Tibial nerve (tissue), 4 donors: ENCODE measurements at regions not wholly inside any gene's neighbourhood (a gene's known extent, or its start where the extent isn't known, plus 50 kb on each side); places are given as distances from the start of the nearest gene placed in this dataset.
A peak's percentile ranks its signal among the peaks of the same experiment; 100 is the strongest.

Experiments
- DNase-seq, 2 donors: peaks; one replicate each; pipeline ENCODE4 v3.0.0-alpha.2; 2019; ENCODE audit warnings: low spot score in 2 of 2
- H3K27ac ChIP-seq, 4 donors: fragments of 200-600 bp; sonication (generic) in 3 of 4; one replicate each; pipeline ENCODE4 v1.5.1; 2017 to 2019; ENCODE audit warnings: mild to moderate bottlenecking in 1 of 4
- H3K27me3 ChIP-seq, 2 donors: fragments of 200-600 bp; sonication (generic) in 1 of 2; one replicate each; pipeline versions ENCODE4 v1.5.1 to v1.6.0; 2017 to 2019
- H3K36me3 ChIP-seq, 3 donors: fragments of 200-600 bp; sonication (generic); one replicate each; pipeline ENCODE4 v1.5.1; 2018 to 2019
- H3K4me1 ChIP-seq, 4 donors: fragments of 200-600 bp; sonication (generic) in 3 of 4; one replicate each; pipeline ENCODE4 v1.5.1; 2017 to 2019
- H3K4me3 ChIP-seq, 4 donors: fragments of 200-600 bp; sonication (generic) in 3 of 4; one replicate each; pipeline ENCODE4 v1.5.1; 2017 to 2019; ENCODE audit warnings: mild to moderate bottlenecking in 1 of 4, moderate library complexity in 1 of 4
- H3K9me3 ChIP-seq, 4 donors: fragments of 200-600 bp; sonication (generic) in 3 of 4; one replicate each; pipeline ENCODE4 v1.5.1; 2017 to 2019
- EP300 ChIP-seq, 2 donors: sonication (generic); formaldehyde crosslinking; IDR thresholded peaks; one replicate each; pipeline ENCODE4 v1.6.1; 2017; ENCODE audit warnings: antibody characterized with exemption in 2 of 2, mild to moderate bottlenecking in 1 of 2
- POLR2A ChIP-seq, 2 donors: fragments of 450-650 bp; IDR thresholded peaks; one replicate each; pipeline ENCODE4 v1.6.1; 2017; ENCODE audit warnings: antibody characterized with exemption in 2 of 2, mild to moderate bottlenecking in 2 of 2, moderate library complexity in 2 of 2
- WGBS, 2 donors: methylation state at CpG; one replicate each; pipeline ENCODE4 v1.1.5; 2018; 5-methylcytosine and 5-hydroxymethylcytosine counted together
- TF ChIP-seq, protein P1 (sequence below), 5 experiments: fragments of 200-600 bp in 3 of 5; fragments of 450-650 bp in 2 of 5; sonication (generic) in 3 of 5; IDR thresholded peaks; one replicate each; pipeline ENCODE4 v1.5.1; 2016 to 2019; ENCODE audit warnings: antibody characterized with exemption in 5 of 5, mild to moderate bottlenecking in 3 of 5, moderate library complexity in 2 of 5

DNA sequence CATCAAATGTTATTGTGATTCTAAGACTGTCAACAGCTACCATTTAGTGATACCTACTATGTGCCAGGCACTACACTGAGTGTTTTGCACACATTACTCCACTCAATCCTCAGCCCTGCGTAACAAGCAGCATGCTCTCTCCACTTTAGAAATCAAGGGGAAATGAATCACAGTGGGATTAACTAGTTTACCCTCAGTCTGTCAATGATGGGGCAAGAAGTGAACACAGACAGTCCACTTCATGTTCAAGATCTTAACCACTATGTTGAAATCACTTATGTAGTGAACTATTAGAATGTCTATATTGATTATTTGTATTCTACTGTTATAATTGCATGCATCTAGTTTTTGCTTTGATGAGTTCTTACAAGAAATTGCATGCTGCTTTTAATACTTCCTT is 165.3 kb downstream of the LTN1 start:
- no peak overlapping the region for H3K4me3 ChIP-seq
- WGBS, 2 donors: 63 to 96% methylated on average over 1 of the region's 1 CpG
- no peak for DNase-seq
- H3K27ac ChIP-seq: no peak overlapping the region
- no peaks in the 10 kb centered on the region for H3K9me3 ChIP-seq
- H3K4me1 ChIP-seq: peaks cover 0 to 24% (median 10%) of the 10 kb centered on the region in 4 donors
- no peaks in the 10 kb centered on the region for H3K36me3 ChIP-seq
- no peaks in the 10 kb centered on the region for H3K27me3 ChIP-seq
- TF ChIP-seq, protein P1, sequence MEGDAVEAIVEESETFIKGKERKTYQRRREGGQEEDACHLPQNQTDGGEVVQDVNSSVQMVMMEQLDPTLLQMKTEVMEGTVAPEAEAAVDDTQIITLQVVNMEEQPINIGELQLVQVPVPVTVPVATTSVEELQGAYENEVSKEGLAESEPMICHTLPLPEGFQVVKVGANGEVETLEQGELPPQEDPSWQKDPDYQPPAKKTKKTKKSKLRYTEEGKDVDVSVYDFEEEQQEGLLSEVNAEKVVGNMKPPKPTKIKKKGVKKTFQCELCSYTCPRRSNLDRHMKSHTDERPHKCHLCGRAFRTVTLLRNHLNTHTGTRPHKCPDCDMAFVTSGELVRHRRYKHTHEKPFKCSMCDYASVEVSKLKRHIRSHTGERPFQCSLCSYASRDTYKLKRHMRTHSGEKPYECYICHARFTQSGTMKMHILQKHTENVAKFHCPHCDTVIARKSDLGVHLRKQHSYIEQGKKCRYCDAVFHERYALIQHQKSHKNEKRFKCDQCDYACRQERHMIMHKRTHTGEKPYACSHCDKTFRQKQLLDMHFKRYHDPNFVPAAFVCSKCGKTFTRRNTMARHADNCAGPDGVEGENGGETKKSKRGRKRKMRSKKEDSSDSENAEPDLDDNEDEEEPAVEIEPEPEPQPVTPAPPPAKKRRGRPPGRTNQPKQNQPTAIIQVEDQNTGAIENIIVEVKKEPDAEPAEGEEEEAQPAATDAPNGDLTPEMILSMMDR (IDR thresholded peaks at IDR 0.05): no peak
- TF ChIP-seq POLR2A (IDR thresholded peaks at IDR 0.05): no peak
- TF ChIP-seq EP300 (IDR thresholded peaks at IDR 0.05): no peak

DNA sequence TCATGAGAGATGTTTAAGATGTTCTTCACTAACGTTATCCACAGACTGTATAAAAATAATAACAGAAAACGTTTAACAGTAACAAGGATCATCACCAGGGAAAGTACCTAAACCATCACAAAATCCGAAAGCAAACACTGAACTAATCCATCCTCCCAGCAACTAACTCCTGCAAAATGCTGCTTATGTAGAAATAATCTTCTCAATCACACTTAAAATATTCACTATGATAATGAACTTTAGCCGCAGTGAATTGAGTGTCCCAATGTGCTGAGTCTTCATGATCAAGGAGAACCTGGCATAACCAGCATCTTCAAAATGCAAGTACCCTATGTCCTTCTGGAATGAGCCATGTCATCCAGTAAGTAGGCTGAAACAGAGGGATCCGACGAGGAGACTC is 166.1 kb downstream of the LTN1 start:
- Histone ChIP-seq H3K9me3 (no peaks in the 10 kb centered on the region), H3K36me3 (no peaks in the 10 kb centered on the region), H3K4me3 (no peak overlapping the region), H3K27me3 (no peaks in the 10 kb centered on the region), H3K4me1 (peaks cover 0 to 32% (median 12%) of the 10 kb centered on the region in 4 donors), H3K27ac (no peak overlapping the region)
- TF ChIP-seq, protein P1 (IDR thresholded peaks at IDR 0.05): no peak
- TF ChIP-seq POLR2A (IDR thresholded peaks at IDR 0.05) (no peak), EP300 (IDR thresholded peaks at IDR 0.05) (no peak)
- WGBS, 2 donors: 81 to 85% methylated on average over 6 of the region's 6 CpGs
- no peak for DNase-seq

DNA sequence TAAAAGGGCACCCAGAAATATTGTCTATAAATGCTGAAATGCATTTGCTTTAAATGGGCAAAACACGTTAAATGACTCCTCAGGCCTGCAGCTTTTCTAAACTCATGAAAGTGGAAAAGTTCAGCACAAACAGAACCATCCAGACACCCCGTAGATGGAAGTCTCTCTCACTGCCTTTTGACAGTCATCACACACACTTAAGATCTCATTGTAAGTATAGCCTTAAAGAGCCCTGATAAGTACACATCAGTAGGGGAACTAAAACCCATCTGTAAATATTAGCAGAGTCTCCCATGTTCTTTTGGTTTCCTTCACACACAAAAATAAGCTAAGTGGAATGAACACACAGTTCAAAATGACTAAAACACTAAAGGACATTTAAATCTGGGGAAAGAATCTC is 166.7 kb downstream of the LTN1 start:
- no peaks in the 10 kb centered on the region for H3K36me3 ChIP-seq
- no peaks in the 10 kb centered on the region for H3K9me3 ChIP-seq
- no peaks in the 10 kb centered on the region for H3K27me3 ChIP-seq
- H3K27ac ChIP-seq: peak overlapping the region in 1 of 4 donors; percentile 3
- 90 to 91% methylated on average over 2 of the region's 2 CpGs for WGBS, 2 donors
- H3K4me1 ChIP-seq: peaks cover 0 to 38% (median 12%) of the 10 kb centered on the region in 4 donors
- TF ChIP-seq, protein P1 (IDR thresholded peaks at IDR 0.05): no peak
- TF ChIP-seq EP300 (IDR thresholded peaks at IDR 0.05) (no peak), POLR2A (IDR thresholded peaks at IDR 0.05) (no peak)
- no peak for DNase-seq
- H3K4me3 ChIP-seq: no peak overlapping the region

DNA sequence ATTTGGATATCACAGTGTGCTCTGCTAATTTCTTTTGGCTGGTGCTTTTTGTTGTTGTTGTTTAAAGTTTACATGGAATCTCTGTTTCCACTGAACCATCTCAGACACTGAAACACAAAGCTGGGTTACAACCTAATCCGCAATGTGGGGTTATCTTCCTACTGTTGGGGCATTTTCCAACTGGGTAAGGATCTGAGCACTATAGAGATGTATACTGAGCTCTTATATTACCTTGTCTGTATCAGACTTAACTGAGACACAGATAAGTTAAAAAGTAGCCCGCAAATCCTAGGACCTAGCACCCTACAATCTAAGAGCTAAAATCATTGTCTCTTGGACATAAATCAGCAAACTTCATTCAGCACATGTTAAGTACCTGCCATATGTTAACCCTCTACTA is 169.2 kb downstream of the LTN1 start:
- Histone ChIP-seq H3K27ac (peak overlapping the region; percentile 34 to 89 (median 80)), H3K4me3 (no peak overlapping the region), H3K27me3 (no peaks in the 10 kb centered on the region), H3K36me3 (no peaks in the 10 kb centered on the region), H3K4me1 (peaks cover 0 to 39% (median 12%) of the 10 kb centered on the region in 4 donors), H3K9me3 (no peaks in the 10 kb centered on the region)
- TF ChIP-seq, protein P1 (IDR thresholded peaks at IDR 0.05): no peak
- TF ChIP-seq EP300 (IDR thresholded peaks at IDR 0.05) (no peak), POLR2A (IDR thresholded peaks at IDR 0.05) (no peak)
- DNase-seq: no peak
- 58 to 64% methylated on average over 2 of the region's 2 CpGs for WGBS, 2 donors

DNA sequence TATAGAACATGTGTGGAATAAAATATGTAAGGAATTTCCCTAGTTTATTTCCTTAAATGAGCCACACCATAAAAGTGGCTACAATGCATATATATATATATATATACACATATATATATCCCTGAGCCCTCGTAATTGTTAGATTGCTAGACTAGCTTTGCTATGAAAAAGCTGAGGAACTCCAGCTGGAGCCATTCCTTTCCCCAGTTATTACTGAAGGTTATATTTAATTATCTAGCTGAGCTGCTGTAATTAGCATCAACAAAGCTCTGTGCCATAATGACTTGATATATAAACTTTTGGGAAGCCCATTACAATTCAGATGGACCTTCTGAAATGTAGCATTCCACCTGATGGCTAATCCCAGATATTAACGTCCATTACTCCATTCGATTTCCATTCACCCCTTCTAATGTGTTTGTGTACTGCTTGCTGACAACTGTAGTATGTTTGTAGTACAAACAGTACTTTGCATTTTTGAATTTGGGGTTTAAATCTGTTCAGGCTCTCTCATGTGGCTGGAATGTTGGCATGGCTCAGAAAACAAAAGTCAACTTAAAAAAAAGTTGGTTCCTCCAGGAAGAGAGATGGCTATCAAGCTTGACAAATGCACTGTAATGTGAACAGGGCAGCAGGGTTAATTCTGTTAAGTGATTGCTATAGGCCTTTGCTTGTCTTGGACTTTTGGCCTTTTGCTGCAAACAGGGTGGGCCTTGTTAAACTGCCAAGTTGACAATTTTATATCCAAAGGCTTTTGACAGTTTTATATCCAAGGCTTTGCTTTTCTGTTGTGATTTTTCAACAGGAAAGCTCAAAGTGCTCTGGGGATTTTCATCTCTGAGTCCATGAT is 170.0 kb downstream of the LTN1 start:
- H3K36me3 ChIP-seq: peaks cover 0 to 4% (median 0%) of the 10 kb centered on the region in 3 donors
- H3K4me1 ChIP-seq: peaks cover 0 to 39% (median 12%) of the 10 kb centered on the region in 4 donors
- WGBS, 2 donors: 27 to 33% methylated on average over 3 of the region's 3 CpGs
- peak overlapping the region; percentile 34 to 89 (median 80) for H3K27ac ChIP-seq
- TF ChIP-seq EP300 (IDR thresholded peaks at IDR 0.05): peak in 1 of 2 donors; percentile 79
- no peak for TF ChIP-seq POLR2A (IDR thresholded peaks at IDR 0.05)
- TF ChIP-seq, protein P1 (IDR thresholded peaks at IDR 0.05): no peak
- H3K4me3 ChIP-seq: no peak overlapping the region
- peak in 1 of 2 donors; percentile 16 for DNase-seq
- no peaks in the 10 kb centered on the region for H3K27me3 ChIP-seq
- no peaks in the 10 kb centered on the region for H3K9me3 ChIP-seq
